HFF-Myc (cell line): ENCODE measurements at regions not wholly inside any gene's neighbourhood (a gene's known extent, or its start where the extent isn't known, plus 50 kb on each side); places are given as distances from the start of the nearest gene placed in this dataset.

Experiments used
- DNase-seq: peaks from one replicate; pipeline ENCODE4 v3.0.0-alpha.2; 2011; ENCODE audit warnings: low read depth; ENCODE audit errors: extremely low read depth
- H3K4me3 ChIP-seq: replicated peaks from 2 replicates; pipeline ENCODE4 v1.5.1; 2011; ENCODE audit warnings: low read depth, mild to moderate bottlenecking, control low read depth, low read length
- CTCF ChIP-seq: IDR thresholded peaks from 2 replicates; pipeline ENCODE4 v1.5.1; 2012; ENCODE audit warnings: mild to moderate bottlenecking, low read depth, low read length, control low read depth; ENCODE audit errors: missing control alignments

- TF ChIP-seq CTCF, result no peak
- H3K4me3 ChIP-seq, result no peak overlapping the region
- DNase-seq, result no peak
Observed at GRCh38 chr9:13410566-13411031, 131.1 kb upstream of the MPDZ start.

- no peak for TF ChIP-seq CTCF
- no peak overlapping the region for H3K4me3 ChIP-seq
- DNase-seq, result no peak
Observed at GRCh38 chr9:13397661-13398060, 118.2 kb upstream of the MPDZ start.

- DNase-seq, result no peak
- no peak overlapping the region for H3K4me3 ChIP-seq
- TF ChIP-seq CTCF, result no peak
Observed at GRCh38 chr9:13397220-13397619, 117.7 kb upstream of the MPDZ start.

- no peak overlapping the region for H3K4me3 ChIP-seq
- no peak for TF ChIP-seq CTCF
- no peak for DNase-seq
Observed at GRCh38 chr9:13396418-13396817, 116.9 kb upstream of the MPDZ start.

DNA sequence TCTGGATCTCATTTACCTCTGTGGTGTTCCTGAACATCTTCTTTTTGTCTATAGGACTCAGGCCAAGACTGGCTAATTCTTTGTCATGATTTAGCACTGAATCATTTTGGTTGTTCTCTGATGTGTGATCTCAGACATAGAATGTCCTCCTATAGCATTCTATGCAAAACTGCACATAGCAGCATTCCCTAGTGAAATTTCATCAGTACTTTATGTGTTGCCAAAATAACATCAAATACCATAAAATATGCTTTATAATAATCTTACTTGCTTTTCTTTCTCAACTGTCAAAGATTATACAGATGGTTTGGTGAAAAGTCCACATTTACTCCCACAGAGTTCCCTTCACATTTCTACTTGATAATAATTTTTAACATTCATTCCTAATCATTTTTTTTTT, 115.7 kb upstream of the MPDZ start:
- no peak for TF ChIP-seq CTCF
- no peak overlapping the region for H3K4me3 ChIP-seq
- DNase-seq, result no peak

DNA sequence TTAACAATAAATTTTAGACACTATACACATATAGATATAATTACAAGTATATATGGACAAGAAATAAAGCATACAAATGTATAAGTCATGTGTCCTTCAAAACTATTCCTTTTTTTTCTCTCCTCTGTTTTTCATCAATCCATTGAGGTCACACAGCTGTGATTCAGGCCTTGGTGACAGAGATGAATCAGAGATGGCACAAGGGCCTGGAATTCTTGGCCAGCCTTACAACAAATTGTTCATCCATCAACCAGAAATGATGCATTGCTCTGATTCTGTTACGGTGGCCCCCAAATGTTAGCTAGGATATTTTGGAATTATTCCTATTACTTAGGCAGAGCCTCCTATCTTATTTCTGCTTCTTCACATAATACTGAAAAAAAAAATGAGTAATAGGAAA, 108.7 kb upstream of the MPDZ start:
- H3K4me3 ChIP-seq, result no peak overlapping the region
- DNase-seq, result no peak
- TF ChIP-seq CTCF, result no peak

DNA sequence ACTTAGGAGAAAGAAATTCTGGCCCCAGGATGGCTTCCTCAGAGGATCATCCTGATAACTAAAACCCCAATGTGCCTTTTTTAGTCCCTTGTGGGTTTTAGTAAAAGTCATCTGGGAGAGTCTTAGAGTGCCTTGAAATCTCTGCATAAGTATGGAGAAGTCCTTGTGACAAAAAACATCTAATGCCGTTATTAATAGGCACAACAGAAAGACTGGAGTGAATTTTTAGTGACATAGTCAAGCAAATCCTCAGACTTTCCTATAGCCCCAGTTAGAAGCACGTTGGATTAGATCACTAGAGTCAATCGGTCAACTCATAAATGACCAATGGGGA, 108.2 kb upstream of the MPDZ start:
- no peak overlapping the region for H3K4me3 ChIP-seq
- TF ChIP-seq CTCF, result no peak
- no peak for DNase-seq
